A549 (cell line): ENCODE measurements at regions not wholly inside any gene's neighbourhood (a gene's known extent, or its start where the extent isn't known, plus 50 kb on each side); places are given as distances from the start of the nearest gene placed in this dataset.

Experiments used
- CHD2 ChIP-seq: fragments of 150-350 bp; IDR thresholded peaks from 2 replicates; pipeline ENCODE4 v1.6.1; 2014; ENCODE audit warnings: low read length; ENCODE audit not compliant: partially characterized antibody
- JUN ChIP-seq, 2 experiments: fragments of >200 bp; sonication (Bioruptor Twin); formaldehyde crosslinking; IDR thresholded peaks; 2 replicates in 1 of 2; 3 replicates in 1 of 2; pipeline ENCODE4 v1.6.1; 2016 to 2017
- POLR2A ChIP-seq: IDR thresholded peaks from 2 replicates; pipeline ENCODE4 v1.6.1; 2012; ENCODE audit warnings: mild to moderate bottlenecking, low read length
- RAD21 ChIP-seq, 2 experiments: fragments of >200 bp in 1 of 2; sonication (Bioruptor Twin) in 1 of 2; formaldehyde crosslinking in 1 of 2; IDR thresholded peaks in 1 of 2; conservative IDR thresholded peaks in 1 of 2; 2 replicates in 1 of 2; 3 replicates in 1 of 2; pipeline ENCODE4 v1.6.1; 2012 to 2018; ENCODE audit warnings: inconsistent platforms in 1 of 2
- RFX5 ChIP-seq: fragments of 450-650 bp; IDR thresholded peaks from 2 replicates; pipeline ENCODE4 v1.7.1; 2014; ENCODE audit warnings: antibody characterized with exemption, mild to moderate bottlenecking, moderate library complexity
- ZFP36 ChIP-seq: fragments of 450-650 bp; IDR thresholded peaks from 2 replicates; pipeline ENCODE4 v1.6.1; 2014; ENCODE audit warnings: borderline replicate concordance; ENCODE audit not compliant: partially characterized antibody
- TF ChIP-seq, protein P1 (sequence below): fragments of >200 bp; sonication (Bioruptor Twin); formaldehyde crosslinking; IDR thresholded peaks from 3 replicates; pipeline ENCODE4 v1.5.1; 2016
- TF ChIP-seq, protein P2 (sequence below): fragments of 150-350 bp; IDR thresholded peaks from 2 replicates; pipeline ENCODE4 v1.6.1; 2014; ENCODE audit warnings: low read depth, mild to moderate bottlenecking, low read length
- TF ChIP-seq, protein P3 (sequence below): fragments of 450-650 bp; IDR thresholded peaks from 2 replicates; pipeline ENCODE4 v1.6.1; 2014; ENCODE audit warnings: antibody characterized with exemption

DNA sequence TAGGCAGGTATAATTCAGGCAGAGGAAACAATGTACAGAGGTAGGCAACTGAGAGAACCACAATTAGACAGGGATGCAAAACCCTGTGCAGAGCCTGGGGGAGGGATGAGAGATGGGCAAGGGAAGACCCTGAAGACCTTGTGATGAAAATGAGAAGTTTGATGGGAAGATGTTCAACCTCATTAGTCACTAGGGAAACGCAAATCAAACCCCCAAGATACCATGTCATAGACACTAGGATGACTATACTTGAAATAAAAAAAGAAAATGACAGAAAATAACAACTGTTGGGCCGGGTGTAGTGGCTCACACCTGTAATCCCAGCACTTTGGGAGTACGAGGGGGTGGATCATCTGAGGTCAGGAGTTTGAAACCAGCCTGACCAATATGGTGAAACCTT, 813.1 kb downstream of the CDH11 start:
- TF ChIP-seq, protein P1, sequence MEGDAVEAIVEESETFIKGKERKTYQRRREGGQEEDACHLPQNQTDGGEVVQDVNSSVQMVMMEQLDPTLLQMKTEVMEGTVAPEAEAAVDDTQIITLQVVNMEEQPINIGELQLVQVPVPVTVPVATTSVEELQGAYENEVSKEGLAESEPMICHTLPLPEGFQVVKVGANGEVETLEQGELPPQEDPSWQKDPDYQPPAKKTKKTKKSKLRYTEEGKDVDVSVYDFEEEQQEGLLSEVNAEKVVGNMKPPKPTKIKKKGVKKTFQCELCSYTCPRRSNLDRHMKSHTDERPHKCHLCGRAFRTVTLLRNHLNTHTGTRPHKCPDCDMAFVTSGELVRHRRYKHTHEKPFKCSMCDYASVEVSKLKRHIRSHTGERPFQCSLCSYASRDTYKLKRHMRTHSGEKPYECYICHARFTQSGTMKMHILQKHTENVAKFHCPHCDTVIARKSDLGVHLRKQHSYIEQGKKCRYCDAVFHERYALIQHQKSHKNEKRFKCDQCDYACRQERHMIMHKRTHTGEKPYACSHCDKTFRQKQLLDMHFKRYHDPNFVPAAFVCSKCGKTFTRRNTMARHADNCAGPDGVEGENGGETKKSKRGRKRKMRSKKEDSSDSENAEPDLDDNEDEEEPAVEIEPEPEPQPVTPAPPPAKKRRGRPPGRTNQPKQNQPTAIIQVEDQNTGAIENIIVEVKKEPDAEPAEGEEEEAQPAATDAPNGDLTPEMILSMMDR: no peak
- TF ChIP-seq POLR2A (no peak), JUN (IDR thresholded peaks at IDR 0.05) (no peak), RAD21 (conservative IDR thresholded peaks at IDR 0.05 in 1 of 2, IDR thresholded peaks at IDR 0.05 in 1 of 2) (no peak), ZFP36 (no peak), CHD2 (no peak), RFX5 (no peak)
- TF ChIP-seq, protein P2, sequence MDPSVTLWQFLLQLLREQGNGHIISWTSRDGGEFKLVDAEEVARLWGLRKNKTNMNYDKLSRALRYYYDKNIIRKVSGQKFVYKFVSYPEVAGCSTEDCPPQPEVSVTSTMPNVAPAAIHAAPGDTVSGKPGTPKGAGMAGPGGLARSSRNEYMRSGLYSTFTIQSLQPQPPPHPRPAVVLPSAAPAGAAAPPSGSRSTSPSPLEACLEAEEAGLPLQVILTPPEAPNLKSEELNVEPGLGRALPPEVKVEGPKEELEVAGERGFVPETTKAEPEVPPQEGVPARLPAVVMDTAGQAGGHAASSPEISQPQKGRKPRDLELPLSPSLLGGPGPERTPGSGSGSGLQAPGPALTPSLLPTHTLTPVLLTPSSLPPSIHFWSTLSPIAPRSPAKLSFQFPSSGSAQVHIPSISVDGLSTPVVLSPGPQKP: no peak
- TF ChIP-seq, protein P3, sequence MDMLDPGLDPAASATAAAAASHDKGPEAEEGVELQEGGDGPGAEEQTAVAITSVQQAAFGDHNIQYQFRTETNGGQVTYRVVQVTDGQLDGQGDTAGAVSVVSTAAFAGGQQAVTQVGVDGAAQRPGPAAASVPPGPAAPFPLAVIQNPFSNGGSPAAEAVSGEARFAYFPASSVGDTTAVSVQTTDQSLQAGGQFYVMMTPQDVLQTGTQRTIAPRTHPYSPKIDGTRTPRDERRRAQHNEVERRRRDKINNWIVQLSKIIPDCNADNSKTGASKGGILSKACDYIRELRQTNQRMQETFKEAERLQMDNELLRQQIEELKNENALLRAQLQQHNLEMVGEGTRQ: no peak
